ELR (cell line): ENCODE measurements at regions not wholly inside any gene's neighbourhood (a gene's known extent, or its start where the extent isn't known, plus 50 kb on each side); places are given as distances from the start of the nearest gene placed in this dataset.
"Not testable (repeated sequence)": the region's sequence is repeated elsewhere in the genome, so short reads cannot be mapped to it uniquely, and the experiment has no call there.

Experiments used
- DNase-seq: peaks from one replicate; pipeline ENCODE4 v3.0.0-alpha.2; 2015; ENCODE audit warnings: low read depth

- DNase-seq: peak; percentile 73
Measured at GRCh38 chr10:94125856-94126255, 132.1 kb downstream of the PLCE1 start.

GRCh38 chr10:94129393-94130130 is 135.8 kb downstream of the PLCE1 start:
- peak; percentile 66 for DNase-seq

- peak; percentile 54 for DNase-seq
Measured at GRCh38 chr10:94131885-94132284, 138.2 kb downstream of the PLCE1 start.

GRCh38 chr10:94133239-94133638 is 139.5 kb downstream of the PLCE1 start:
- no peak for DNase-seq

GRCh38 chr10:94137747-94138146 is 144.0 kb downstream of the PLCE1 start:
- DNase-seq: no peak

- peak; percentile 40 for DNase-seq
Measured at GRCh38 chr10:94138391-94138790, 144.7 kb downstream of the PLCE1 start.

- DNase-seq: no peak
Measured at GRCh38 chr10:94143261-94143660, 149.5 kb downstream of the PLCE1 start.

GRCh38 chr10:94146313-94146712 is 152.6 kb downstream of the PLCE1 start:
- no peak for DNase-seq

GRCh38 chr10:94146746-94147145 is 153.0 kb downstream of the PLCE1 start:
- DNase-seq: no peak

- no peak for DNase-seq
Measured at GRCh38 chr10:94149702-94150101, 156.0 kb downstream of the PLCE1 start.

GRCh38 chr10:94150541-94151184 is 156.9 kb downstream of the PLCE1 start:
- no peak for DNase-seq

- DNase-seq: no peak
Measured at GRCh38 chr10:94155722-94156271, 162.1 kb downstream of the PLCE1 start.

- DNase-seq: no peak
Measured at GRCh38 chr10:94156453-94156852, 162.7 kb downstream of the PLCE1 start.

- not testable (repeated sequence) for DNase-seq
Measured at GRCh38 chr10:94165158-94165611, 171.5 kb downstream of the PLCE1 start.

- peak; percentile 78 for DNase-seq
Measured at GRCh38 chr10:94172332-94172731, 178.6 kb downstream of the PLCE1 start.

GRCh38 chr10:94173594-94173993 is 179.9 kb downstream of the PLCE1 start:
- no peak for DNase-seq

- DNase-seq: no peak
Measured at GRCh38 chr10:94174838-94175237, 181.1 kb downstream of the PLCE1 start.

- DNase-seq: no peak
Measured at GRCh38 chr10:94178475-94179253, 184.1 kb downstream of the NOC3L start.

GRCh38 chr10:94180576-94180975 is 182.2 kb downstream of the NOC3L start:
- no peak for DNase-seq

GRCh38 chr10:94183666-94184264 is 179.0 kb downstream of the NOC3L start:
- DNase-seq: peak; percentile 97

GRCh38 chr10:94186722-94187121 is 176.0 kb downstream of the NOC3L start:
- no peak for DNase-seq

GRCh38 chr10:94192333-94192732 is 170.4 kb downstream of the NOC3L start:
- no peak for DNase-seq
